HT-29 (cell line): ENCODE measurements at regions not wholly inside any gene's neighbourhood (a gene's known extent, or its start where the extent isn't known, plus 50 kb on each side); places are given as distances from the start of the nearest gene placed in this dataset.

Source experiments
- DNase-seq: peaks from one replicate; pipeline ENCODE4 v3.0.0-alpha.2; 2015; ENCODE audit warnings: low spot score

DNA sequence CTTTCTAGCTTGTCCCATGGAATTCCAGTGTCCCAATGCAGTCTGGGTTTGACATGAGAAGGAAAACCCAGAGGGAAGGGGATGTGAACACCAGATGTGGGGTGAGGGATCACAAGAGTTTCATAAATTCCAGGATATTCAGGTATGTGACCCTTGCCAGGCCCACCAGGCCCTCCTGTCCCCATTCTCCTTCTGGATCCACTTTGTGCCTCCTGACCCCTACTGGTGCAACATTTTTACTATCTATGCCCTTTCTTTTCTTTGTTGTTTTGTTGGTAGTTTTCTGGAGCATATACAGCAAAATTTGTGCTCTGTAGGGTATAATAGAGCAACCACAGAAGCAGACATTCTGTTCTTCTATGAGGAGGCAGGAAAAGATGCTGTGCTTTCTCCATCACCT is 597.0 kb upstream of the GRAMD2B start:
- no peak for DNase-seq

DNA sequence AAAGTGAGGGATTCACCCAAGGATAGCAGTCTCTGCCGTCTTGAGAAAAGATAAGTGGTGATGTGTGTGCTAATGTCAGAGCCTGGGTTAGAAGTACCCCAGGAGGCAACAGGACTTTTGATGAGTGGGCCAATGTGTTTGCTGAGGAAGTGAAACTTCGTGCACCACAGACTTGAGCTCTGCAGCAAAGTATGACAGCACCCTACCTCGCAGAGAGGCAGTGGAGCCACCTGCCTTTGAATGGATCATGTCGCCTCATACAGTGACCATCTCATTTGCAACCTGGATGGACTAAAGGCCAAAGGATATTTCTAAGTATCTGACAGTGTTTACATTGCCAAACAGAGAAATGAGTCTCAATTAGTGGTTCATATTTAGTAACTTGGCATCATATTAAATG is 593.9 kb upstream of the GRAMD2B start:
- DNase-seq, result no peak

DNA sequence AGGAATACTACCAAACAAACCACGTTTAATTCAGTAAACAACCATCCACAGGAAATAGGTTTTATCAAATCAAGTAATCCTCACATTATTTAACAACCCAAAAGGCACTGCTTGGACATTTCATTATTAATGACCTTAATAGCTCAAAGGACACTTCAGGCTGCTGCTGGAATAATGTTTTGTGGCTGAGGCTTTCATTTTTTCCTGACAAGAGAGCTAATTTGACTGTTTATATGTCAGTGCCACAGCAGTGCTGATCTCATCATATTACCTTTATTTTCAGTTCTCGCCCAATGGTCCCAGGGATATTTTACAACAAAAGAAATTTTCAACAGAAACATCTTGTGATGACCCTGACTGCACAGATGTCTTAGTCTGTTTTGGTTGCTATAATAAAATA is 589.8 kb upstream of the GRAMD2B start:
- DNase-seq, result no peak

DNA sequence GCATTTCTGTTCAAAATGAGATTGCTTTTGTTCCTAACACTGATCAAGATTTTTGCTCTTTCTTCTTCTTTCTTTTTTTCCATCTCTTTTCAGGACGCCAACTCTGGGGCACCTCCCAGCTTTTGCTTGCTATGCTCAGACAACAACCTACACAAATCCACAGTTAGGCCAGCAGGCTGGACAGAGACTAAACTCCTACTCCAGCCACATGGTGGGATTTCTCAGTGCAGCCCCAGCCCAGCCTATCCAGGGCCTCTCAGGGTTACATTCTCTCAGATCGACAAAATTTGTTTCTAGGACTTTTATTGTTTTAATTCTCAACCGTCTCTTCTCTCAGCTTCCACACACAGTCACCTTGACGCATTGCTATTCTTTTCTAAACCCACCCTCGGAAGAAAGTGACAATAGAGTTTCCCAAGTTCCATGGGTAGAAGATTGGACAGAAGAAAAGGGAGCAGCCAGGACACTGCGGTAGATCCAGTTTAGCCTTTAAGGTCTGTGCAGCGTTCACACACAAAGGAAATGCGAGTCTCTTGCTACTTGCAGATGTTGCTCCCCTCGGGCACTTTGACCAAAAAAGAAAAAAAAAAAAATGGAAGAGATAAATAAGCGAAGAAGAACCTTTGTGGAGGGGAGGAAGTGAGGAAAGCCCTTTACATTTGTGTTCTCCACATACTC is 588.6 kb upstream of the GRAMD2B start:
- DNase-seq, result no peak

DNA sequence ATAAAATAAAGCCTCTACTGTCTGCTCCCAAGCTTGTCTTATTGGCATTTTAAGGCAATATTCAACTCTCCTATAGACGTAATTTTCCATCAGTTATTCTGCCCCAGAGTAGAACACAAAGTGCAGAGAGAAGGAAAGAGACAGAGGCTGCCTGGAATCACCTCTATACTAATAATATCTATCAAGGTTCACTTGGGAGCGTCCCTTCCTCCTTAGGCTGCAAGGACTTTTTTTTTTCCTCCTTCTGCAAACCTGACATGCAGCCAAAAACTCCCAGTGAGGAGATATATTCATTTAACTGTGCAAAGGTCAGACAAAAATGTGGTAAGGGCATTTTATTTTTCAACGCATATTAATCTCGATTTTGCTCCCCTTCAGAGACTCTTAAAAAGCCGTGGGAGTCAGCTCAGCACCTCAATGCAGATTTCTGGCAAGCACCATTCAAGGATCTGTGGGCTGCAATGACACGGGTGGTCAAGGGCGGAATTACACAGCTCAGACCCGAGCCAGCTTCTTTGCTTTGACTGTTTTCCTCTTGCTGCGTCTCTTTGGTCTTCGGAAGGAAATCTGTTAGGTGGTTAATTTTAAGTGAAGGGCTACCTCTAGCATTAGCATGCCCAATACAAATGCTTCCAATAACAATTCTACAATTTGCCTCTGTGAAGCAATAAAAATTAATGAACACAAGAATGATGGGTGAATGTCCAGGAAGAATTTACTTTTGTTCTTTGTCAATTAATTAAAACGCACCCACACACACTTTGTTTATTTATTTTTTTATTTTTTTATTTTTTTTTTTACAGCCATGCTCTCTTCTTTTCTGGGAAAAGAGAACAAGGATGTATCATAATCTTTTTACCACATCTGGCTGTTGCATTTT is 587.7 kb upstream of the GRAMD2B start:
- peak; percentile 68 for DNase-seq

DNA sequence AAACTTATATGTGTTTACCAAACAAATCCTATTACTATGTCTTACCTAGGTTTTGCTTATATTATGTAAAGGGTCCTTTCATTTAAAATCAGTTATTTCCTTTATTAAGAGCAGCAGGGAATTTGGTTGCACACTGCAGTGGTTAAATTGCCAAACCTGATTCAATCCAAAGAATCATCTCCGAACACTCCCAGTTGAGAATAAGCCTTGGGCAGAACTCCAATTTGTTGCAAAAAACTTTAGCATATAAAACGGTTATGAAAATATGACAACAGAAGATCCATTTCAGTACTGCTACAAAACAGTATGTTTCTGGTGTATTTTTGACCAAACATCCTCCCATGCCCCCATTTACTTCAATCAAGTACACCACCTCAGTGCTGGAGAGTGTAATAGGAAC is 587.0 kb upstream of the GRAMD2B start:
- DNase-seq, result no peak

DNA sequence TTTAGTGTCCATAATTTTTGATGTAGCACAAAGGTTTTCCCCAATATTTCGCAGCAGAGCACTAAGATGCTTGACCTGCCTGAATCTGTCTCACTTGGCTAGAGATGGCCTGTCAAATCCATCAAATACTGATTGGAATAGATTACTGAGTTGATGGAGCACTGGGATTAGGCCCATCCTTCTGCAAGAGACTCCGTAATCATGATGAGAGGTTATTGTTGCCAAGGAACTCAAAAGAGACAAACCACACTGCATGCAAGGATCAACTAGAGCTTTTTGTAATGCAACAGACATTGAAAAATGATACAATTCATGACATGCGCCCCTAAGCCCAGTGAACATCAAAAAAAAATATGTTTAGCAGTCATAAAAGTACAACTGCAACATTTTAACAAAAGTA is 585.3 kb upstream of the GRAMD2B start:
- no peak for DNase-seq

DNA sequence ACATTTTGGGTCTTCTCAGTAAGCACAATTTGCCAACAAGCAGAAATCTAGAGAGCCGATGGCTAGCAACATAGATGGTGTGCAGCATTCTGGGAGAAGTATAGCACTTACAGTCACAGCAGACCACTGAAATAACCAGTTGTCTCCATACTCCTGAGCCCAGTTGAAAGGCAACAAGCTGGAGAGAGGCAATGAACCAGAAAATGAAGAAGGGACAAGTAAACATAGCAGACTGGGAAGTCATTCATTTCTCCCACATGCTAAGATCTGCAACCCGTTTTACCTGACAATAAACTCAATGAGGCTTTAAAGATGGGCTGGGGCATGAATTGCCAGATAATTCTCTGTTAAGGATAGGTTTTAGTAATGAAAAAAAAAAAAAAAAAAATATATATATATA is 575.6 kb upstream of the GRAMD2B start:
- no peak for DNase-seq

DNA sequence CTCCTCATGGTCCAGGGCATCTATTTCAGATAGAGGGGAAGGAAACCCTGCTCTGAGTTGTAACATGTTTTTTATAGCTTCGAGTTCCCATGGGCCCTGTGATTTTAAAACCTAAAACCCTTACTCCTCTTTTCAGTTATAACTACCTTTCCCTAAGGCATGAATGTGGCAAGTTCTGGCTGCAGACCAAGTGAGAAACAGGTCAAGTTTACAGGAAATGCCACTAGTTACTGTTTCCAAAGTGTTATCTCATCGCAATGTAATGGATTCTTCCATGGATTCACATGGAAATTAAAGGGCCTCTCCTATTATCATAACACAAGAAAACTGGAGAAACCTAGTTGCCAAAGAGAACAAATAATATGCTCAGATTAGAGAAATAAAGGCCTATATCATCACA is 574.5 kb upstream of the GRAMD2B start:
- DNase-seq, result no peak

DNA sequence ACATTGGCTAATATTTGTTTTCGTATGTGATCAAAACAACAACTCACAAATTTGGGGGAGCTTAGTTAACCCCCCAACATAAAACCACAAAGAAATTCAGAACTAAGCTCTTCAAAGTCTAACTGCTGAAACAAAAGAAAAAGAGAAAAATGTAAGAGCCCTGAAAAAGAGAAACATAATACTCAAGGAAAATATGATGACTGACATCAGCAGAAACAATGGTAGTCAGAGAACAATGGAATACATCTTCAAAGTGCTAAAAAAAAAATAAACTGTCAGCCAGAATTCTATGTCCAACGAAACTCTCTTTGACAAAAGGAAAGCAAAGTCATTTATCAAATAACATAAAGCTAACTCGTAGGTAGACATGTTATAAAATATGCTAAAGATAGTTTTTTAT is 566.3 kb upstream of the GRAMD2B start:
- no peak for DNase-seq

DNA sequence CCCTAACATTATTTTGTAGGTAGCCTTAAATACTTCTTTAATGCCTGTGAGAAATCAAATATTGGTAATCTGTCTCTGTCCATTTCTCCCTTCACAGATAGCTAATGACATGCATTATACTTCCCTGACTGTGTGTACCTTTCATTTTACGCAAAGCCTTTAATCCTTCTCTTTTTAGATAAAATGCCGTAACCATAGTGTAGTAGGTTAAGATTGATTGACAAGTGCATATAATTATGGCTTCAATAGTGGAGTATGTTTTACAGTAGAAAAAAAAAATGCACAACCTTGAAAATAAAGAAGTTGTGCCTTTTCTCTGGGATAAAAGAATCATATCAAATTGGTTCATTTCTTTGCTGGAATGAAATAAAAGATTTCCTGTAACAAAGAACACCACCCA is 559.6 kb upstream of the GRAMD2B start:
- DNase-seq, result no peak

DNA sequence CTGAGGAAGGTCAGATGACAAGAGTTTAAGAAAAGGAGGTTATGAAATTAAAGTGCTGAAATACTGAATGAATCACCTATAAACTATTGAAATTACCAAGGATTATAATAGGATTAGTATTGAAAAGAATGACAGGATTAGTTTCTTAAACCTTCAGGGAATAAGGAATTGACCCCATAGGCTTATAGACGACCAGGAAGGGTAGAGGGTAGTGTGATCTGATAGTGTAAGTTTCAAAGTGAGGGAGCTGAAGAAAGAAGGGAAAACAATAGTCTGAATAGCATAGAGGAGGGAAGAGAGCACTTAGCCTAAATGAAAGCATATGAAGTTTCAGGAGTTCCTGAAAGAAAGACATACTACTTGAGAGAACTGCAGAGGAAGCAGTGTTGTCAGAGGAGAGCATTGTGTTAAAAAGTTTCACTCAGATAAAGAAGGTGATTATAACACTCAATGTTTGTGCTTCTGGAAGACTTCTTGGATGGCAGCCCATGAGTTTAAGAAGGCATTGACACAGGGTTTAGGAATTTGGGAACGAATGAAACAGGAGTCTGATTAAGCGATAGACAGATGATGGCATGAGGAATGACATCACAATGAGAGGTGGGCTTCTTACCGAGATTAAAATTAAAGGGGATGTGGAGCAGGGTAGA is 557.9 kb upstream of the GRAMD2B start:
- DNase-seq, result no peak

DNA sequence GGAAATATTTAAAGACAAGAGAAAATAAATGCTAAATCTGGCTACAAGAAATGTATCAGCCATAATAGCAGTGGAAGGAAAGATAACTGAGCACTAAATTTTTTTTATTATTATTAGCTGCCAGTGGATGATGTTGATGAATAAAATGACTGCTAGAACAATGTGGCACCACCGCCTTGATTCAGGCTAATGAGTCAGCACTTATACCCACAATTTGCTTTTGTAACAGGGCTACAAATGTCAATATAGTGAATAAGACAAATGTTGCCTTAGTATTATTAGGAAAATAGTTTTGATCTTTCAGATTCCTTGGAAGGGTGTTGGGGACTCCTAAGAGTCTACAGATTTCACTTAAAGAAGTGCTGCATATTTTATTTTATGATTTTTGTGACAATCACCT is 555.2 kb upstream of the GRAMD2B start:
- DNase-seq, result no peak

DNA sequence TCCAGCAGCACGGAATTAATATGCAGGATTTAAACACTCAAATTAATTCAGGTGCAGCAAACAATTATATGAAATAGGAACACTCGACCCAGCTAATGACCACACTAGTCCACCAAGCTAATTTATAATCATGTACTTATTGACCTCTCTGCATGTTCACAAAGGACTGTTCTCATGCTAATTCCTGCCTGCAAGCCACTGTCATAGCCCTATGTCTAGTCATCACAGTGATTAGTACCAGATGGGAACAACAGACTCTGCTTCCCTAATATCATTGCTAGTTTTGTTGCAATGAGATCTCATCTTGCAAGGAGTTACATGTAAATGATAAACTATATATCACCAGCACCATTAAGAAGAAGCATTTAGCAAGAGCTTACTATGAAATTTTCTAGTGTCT is 553.0 kb upstream of the GRAMD2B start:
- no peak for DNase-seq

DNA sequence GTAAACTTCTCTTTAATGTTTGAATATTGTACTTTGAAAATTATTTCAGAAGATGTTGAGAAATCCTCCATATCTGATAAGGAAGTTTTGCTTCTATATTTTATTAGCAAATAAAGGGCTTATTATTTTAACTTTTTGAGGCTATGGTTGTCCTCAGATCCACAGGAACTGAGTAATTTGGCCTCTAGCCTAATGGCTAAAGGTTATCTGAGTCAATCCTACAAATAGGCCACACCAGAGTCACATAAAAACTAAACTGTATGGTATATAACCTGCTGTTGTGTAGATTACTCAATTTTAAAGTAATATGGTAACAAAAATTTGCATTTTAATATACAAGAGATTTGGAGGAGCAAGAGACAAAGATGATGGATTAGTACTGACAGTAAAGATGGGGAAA is 549.2 kb upstream of the GRAMD2B start:
- DNase-seq, result peak; percentile 17

DNA sequence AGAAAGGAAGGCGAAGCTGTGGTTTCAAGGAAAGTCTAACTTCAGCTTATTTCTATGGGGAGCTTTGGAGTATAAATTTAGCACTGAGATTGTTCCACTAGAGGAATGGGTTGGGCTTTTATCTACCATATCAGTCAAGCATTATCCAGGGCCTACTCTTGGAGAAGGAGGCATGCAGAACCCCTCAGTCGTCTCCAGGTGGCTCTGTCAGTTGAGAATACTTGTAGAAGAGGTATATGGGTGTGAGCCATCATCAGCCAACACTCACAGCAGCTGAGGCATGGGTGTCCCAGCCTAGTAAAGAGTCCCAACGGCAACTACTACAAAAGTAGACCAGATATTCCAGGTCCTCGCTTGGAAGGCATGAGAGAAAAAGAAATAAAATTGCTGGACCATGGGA is 548.5 kb upstream of the GRAMD2B start:
- peak; percentile 62 for DNase-seq

DNA sequence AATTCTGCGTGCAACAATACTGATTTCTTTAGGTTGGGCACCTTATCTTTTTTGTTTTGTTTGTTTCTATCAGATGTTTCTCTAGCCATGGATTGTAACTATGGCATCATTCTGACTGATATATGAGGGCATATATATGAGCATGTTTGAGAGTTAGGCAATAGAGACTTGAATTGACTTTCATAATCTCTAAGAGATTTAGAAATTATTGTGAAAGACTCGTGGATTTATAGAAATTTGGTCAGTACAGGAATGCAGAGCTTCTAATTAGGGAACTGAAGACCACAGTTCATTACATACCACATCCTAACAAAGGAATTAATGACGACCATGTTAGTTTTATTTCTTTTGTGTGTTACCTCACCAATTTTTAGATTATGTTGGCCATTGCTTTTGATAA is 546.0 kb upstream of the GRAMD2B start:
- no peak for DNase-seq

DNA sequence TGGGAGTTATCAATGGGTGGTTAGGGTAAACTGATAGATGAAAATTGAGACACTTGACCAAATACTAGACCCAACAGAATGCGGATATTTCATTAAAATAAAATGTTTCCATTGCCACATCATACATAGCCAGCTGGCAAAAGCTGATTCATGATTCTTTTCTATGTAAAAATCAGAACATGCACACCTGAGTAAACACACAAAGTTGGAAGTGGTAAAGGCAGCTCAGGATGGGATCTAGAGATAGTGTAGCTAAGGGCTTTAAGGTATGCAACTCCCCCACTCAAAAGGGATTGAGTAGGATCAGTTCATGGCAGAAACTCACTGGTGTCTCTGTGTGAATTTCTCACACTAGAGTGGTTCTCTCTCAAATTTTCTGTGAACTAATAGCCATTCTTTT is 541.1 kb upstream of the GRAMD2B start:
- DNase-seq, result no peak

DNA sequence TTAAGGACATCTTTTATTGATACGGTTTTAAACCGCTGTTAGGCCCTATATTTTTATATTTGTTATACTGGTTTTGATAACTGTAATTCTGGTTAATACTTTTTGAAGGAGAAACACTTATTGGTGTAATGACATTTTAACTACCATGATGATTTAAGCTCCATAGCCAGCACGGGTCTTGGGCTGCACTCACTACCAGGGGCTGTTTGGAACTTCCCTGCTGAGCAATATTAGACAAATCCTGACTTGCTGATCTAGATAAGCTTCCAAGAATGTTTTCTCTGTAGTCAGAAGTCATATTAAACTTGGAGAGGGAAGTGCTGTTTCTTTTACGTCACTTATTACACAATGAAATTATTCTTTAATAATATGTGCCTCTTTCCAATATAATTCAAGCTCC is 540.0 kb upstream of the GRAMD2B start:
- DNase-seq, result no peak

DNA sequence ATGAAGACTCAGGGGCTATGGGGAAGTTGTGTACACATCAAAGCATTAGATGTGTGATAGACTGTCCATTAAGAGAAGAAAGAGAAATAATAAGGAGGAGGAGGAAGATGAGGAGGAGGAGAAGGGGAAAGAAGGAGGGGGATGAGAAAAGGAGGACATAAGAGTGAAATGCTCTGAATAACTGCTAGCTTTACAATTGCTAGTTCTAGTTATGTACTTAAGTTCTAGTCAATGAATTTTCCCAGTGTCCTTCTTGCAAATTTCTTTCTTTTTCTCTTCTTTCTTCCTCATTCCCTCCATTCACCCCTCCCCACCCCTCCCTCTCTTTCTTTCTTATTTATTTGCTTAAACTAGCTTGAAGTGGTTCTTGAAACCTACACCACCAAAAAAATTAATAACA is 534.9 kb upstream of the GRAMD2B start:
- no peak for DNase-seq

DNA sequence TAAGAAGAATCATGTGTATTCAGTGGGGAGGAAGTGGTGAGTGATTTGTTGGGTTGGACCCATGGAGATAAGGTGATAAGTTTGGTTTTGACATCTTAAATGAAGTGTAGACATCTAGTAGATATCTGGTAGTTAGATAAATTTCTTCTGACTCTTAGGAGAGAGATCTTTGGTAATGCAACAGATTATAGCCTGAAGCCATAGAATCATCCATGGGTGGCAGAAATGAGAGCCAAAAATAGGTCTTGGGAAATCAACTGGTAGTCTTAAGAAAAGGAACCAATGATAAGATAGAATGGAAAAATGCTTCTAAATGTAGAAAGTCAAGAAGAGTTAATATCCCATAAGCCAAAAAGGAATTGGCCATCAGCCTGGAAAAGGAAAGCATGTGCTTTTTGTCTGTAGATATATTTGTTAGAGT is 532.7 kb upstream of the GRAMD2B start:
- DNase-seq, result no peak

DNA sequence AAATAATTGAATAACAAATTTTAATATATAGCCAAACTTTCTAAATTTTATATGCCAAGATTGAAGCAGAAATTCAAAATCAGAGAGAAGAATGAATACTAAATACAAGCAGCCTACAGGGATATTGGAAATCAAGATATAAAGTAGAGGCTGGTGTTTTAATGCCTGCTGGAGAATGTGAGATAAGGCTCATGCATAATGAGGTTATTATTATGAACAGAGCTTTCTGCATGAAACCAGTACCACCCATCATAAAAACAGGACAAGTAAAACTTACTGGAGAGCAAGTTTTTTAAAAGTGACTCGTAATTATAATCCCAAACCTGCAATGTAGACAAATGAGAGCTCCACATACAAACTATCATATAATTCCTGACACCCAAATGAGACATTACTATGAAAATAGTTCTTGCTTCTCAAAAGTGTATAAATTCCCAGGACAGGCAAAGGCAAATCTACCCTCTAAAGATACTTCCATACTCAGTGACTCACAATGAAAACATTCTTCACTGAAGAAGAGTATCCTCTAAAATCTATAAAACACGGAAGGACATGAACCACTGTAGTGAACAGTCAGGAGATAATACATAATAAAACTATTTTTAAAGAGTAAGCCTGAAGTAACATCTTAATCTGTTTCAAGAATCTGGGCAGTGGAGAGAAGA is 532.0 kb upstream of the GRAMD2B start:
- DNase-seq, result no peak
